ENCODE measurements at regions not wholly inside any gene's neighbourhood (a gene's known extent, or its start where the extent isn't known, plus 50 kb on each side); places are given as distances from the start of the nearest gene placed in this dataset.
"Not testable (repeated sequence)": the region's sequence is repeated elsewhere in the genome, so short reads cannot be mapped to it uniquely, and the experiment has no call there.

GRCh38 chr17:73856556-73856955 is 212.3 kb upstream of the SDK2 start:
- no peak for DNase-seq

DNA sequence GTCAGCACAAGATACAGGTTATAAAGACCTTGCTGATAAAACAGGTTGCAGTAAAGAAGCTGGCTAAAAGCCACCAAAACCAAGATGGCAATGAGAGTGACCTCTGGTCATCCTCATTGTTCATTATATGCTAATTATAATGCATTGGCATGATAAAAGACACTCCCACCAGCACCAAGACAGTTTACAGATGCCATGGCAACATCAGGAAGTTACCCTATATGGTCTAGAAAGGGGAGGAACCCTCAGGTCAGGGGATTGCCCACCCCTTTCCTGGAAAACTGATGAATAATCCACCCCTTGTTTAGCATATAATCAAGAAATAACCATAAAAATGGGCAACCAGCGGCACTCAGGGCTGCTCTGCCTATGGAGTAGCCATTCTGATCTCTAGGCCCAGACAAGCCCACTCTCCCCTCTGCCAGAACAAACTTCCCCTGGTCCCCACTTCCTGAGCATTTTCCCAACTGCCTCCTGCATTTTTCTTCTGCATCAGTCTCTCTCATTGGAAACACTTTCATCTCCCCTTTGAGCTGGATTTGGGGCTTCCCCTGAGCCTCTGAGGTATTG is 215.3 kb upstream of the SDK2 start:
- not testable (repeated sequence) for DNase-seq

DNA sequence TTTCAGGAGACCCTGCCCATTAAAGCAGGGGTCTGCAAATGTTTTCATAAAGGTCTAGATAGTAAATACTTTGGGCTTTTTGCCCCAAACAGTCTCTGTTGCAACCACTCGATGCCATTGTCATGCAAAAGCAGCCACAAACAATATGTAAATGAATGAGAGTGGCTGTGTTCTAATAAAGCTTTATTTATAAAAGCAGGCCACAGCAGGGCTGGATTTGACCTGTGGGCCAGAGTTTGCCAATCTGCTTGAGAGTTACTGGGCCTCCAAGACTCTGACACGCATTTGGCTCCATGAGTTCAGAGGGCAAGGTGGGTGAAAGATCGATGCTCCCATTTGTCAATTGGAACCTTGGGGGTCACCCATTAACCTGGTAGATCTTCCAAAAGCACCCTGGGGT is 217.3 kb upstream of the SDK2 start:
- no peak for DNase-seq

DNA sequence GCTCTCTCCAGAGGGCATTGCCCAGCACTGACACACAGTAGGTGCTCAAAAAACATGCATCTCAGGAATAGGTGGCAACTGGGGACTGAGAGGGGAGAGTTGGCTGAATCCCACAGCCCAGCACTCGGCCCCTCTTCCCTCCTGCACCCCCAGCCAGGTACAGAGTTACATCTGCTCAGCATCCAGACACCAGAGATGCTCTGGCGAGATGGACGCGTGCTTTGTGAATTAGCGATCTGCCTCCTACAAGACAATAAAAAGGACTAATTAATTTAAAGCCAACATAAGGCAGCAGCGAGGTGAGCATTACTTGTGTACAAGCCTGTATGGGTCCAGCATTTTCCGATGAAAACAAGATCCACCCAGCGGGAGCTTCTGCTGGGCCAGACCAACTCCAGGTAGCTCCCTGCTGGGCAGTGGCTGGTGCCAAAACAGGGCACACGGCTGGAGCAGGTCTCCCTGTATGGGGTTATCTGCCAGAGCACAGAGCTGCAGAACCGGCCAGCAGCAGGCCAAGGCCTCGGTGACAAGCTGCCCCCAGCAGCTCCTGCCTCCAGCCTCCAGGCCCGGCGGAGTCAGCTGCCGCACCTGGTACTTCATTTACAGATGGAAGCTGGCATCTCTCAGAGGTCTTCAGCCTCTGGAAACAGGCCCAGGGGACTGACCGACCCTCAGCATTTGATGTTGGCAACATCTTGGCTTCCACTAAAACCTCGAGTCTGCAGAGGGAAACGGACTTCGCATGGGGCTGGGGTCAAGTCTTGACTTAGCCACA is 219.7 kb upstream of the SDK2 start:
- no peak for DNase-seq

DNA sequence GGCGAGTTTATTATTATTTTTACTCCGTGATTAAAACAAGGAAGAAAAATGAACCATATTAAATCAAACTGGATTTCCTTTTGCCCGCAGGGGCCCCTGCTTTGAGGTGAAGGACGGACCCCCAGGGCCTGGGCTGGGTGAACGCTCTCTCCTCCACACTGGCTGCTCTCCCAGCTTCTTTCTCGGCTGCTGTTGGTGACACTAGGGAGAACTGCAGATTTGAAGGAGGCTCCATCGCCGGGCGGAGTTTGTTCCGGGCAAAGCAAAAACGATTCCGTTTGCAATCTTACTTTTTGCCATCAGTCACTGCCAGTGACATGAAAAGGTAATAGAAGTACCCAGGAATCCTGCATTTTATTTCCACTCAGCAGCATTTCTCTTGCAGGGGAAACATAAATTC is 221.6 kb upstream of the SDK2 start:
- DNase-seq, result no peak

DNA sequence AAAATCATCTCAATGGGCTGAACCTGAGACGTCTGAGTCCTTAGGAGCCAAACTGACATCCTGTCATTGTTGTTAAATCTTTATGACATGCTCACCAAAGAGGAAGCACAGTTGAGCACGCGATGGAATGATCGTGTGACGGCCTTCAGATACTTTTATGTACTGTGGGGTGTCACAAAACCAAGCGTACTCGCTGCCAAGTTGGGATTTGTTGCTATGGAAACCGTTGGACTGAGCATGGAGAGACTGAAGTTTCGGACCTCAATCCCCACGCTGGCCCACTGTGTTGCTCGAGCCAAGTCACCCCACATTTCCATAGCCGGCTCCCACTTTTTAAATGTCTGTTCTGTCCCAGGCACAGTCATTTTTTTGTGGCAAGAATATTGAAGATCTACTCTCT is 222.8 kb upstream of the SDK2 start:
- DNase-seq, result no peak

DNA sequence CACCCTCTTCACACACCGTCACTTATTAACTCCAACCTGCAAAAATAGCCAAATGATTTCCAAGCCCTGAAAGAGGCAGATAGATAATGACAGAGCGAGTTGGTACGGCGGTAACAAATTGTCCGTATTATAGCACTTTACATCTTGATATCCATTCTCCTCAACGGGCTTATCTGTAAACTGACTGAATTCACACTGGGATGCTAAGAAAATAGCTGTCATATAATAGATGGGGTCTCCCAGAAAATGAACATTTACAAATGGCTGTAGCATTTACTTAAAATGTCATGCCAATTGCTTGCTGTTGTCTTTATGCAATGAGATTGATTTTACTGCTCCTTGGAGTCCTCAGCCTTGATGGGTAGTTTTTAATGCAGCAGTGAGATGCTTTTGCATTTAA is 225.8 kb upstream of the SDK2 start:
- no peak for DNase-seq

- DNase-seq, result no peak
These were observed 226.2 kb upstream of the SDK2 start for GRCh38 chr17:73870473-73870872.

DNA sequence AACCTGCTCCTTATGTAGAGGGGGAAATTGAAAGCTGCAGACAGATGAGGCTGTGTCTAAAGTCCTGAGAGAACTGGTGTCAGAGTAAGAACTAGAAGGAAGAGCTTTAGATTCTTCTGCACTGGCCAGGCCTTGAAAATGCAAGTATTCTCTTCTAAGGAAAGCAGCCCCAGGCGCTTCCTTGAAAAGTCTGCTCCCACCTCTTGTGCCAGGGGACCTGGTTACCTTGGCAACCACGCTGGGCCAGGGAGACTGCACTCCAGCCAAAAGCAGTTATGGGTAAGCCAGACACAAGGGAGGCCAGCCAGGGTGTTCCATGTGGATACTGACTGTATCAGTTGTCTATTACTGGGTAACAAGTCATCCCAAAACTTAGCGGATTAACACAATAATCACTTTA is 228.6 kb upstream of the SDK2 start:
- DNase-seq, result no peak

- DNase-seq, result no peak
These were observed 229.9 kb upstream of the SDK2 start for GRCh38 chr17:73874008-73874720.

- DNase-seq, result no peak
These were observed 231.1 kb upstream of the SDK2 start for GRCh38 chr17:73875346-73875745.

GRCh38 chr17:73877962-73878361 is 233.7 kb upstream of the SDK2 start:
- no peak for DNase-seq

- DNase-seq, result no peak
These were observed 234.7 kb upstream of the SDK2 start for GRCh38 chr17:73878923-73879322.

DNA sequence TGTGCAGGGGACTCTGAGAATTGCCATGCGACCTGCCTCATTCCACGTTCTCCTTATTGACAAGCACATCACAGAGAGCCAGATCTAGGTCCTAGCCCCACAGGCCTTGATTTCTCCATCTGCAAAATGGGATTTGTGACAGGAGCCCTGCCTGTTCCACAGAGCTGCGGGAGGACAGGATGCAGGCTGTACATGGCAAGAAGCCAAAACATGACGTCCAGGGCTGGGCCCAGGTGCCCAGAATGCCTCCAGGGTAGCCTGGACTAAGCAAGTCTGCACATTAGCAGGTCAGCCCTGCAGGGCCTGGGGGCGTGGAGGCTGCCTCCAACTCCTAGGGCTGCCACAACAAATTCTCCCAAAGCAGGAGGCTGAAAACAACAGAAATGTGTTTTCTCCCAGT is 235.7 kb upstream of the SDK2 start:
- no peak for DNase-seq

GRCh38 chr17:73882590-73882989 is 238.3 kb upstream of the SDK2 start:
- no peak for DNase-seq

- no peak for DNase-seq
These were observed 238.9 kb upstream of the SDK2 start for GRCh38 chr17:73883175-73883574.

DNA sequence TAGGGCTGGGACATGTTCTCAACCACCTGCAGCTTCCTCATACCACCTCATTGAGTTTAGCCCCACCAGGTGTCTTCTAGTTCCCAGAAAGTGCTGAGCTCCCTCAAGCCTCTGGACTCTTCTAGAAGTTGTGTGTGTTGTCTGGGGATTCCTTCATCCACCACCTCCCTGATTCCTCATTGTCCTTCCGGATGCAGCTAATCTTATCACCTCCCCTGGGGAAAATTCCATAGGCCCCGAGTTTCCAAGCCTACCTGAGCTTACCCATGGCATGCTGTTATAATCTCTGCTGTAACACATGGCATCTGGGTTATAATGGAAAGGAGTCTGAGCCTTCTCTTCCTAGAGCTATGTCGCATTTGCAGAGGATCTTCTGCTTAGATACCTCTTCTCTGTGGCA is 243.5 kb upstream of the SDK2 start:
- no peak for DNase-seq

DNA sequence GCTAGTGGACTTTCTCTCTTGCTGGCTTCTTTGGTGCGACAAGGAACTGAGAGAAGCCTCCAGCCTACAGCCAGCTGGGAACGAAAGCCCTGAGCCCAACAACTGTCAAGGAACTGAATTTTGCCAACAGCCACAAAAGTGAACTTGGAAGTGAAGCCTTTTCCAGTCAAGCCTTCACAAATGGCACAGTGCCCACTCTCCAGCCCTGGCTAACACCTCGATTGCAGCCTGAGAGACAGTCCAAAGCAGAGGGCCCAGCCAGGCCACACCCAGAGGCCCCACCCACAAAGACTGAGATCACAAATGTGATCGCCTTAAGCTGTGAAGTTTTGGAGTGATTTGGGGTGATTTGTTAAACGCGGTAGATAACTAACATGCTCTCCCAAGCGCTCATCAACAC is 244.6 kb upstream of the SDK2 start:
- no peak for DNase-seq

GRCh38 chr17:73889439-73889838 is 245.2 kb upstream of the SDK2 start:
- DNase-seq, result no peak

DNA sequence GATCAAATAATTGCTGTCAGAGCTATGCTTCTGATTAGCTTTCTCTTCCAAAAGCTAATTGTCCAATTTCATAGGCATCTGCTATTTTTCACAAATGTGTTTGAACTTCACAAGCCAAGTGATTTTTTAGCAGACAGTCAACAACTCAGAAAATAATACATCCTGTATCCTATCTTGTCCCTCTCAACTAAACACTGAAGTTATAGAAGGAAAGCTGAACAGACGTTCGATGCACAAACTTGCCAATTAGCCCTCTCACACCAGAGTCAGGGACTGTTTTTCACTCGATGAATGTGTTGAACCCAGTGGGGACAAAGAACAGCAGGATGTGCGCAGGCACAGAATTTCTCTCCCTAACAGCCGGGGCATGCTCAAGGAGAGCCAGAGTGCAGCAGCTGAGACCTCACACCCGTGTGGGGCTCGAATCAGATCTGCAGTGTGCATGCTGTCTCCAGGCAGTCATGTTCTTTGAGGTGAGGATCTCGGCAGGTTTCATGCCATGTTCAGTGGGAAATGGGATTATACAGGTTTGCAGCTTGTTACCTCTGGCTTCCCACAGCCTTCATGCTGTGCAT is 246.7 kb upstream of the SDK2 start:
- DNase-seq, result no peak

- DNase-seq, result no peak
These were observed 250.9 kb upstream of the SDK2 start for GRCh38 chr17:73895157-73895556.

DNA sequence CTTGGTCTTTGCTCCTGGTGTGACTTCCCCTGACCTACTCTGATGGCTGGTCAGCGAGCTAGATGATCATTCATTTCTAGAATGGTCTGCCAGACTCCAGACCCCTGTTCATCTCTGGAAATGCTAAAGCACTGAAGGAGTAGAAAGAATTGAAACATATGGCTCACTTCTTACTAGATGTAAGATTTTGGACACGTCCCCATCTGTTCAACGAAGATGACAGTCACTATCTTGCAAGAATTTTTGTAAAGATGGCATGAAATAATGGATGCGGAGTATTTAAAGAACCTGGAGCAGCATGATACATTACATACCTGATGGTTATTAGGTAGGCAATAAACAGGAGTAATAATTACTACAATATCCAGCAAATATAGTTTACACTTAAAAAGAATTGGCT is 252.7 kb upstream of the SDK2 start:
- DNase-seq, result no peak

DNA sequence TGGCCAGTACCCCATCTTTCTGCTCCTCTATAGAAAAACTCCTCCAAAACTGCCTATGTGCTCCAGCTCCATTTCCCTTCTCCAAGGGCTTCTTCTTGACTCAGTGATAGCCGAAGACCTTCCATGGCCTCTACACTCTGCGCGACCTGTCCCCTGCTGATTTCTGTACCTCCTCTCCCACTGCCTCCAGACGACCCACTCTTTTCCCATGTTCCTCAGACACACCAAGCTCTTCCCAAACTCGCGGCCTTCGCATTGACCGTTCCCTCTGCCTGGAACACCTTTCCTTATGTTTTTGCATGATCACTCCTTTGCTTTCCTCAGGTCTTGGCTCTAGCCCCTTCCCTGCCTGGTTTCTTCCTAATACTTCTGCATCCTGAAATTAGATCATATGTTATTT is 255.6 kb upstream of the SDK2 start:
- DNase-seq, result no peak

DNA sequence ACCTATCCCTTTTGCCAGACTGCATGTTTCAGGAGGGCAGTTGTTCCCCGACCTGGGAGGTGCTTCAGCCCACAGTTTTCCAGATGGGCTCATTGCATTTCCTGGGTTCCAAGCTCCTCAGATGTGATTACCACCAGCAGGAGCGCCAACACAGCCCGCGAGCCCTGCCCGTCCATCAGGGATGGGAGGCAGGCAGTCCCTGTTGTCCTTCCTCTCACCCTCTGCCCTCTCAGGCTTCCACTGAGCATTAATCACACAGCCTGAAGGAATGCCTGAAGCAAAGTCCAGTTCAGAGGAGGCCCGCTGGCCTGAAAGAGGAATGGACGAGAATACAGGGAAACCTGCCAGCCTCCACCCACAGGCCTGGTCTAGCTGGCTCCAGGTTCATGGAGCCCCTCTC is 256.3 kb upstream of the SDK2 start:
- no peak for DNase-seq

Measured in NCI-H510A treated with DMSO at 0.1 percent for 48 hours (cell line).